HPDE6-E6E7 (cell line): ENCODE measurements at regions not wholly inside any gene's neighbourhood (a gene's known extent, or its start where the extent isn't known, plus 50 kb on each side); places are given as distances from the start of the nearest gene placed in this dataset.
A peak's percentile ranks its signal among the peaks of the same experiment; 100 is the strongest.

Source experiments
- DNase-seq: peaks from one replicate; pipeline ENCODE4 v3.0.0; 2011; ENCODE audit warnings: missing footprints; ENCODE audit errors: extremely low spot score

- no peak for DNase-seq
Measured at GRCh38 chr7:115132096-115132495, 210.2 kb downstream of the MDFIC start.

- DNase-seq: no peak
Measured at GRCh38 chr7:115128154-115128553, 206.3 kb downstream of the MDFIC start.

GRCh38 chr7:115127399-115128021 is 205.6 kb downstream of the MDFIC start:
- DNase-seq: no peak

DNA sequence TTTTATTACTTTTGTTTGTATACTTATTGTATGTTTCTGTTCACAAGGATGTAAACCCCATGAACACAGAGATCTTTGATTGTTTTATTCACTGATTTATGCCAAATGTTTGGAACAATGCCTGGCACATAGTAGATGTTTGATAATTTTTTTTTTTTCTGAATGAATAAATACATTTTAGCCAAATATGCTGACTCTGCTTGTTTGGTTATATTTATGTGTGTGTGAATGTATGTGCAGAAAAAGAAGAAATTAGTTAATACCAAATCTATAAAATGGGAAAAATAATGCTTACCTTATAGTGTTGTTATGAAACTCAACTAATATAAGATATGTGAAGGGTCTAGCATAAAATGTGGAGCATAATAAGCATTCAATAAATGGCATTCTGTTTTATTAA is 203.9 kb downstream of the MDFIC start:
- no peak for DNase-seq

DNA sequence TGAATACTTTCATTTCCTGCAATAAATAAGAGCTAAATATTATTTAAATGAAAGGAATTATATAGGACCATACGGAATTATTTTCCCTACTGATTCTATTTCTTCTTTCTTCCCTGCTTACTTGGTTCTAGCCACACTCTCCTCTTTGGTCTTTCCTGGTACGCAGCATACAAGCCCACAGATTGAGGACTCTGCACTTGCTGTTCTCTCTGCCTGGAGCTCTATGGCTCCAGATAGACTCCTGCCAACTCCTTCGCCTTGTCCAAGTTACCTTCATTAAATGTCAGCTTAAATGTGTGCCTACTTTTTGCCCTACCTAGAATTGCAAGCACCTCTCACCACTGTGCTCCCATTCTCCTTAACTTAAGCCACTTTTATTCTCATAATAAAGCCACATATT is 203.4 kb downstream of the MDFIC start:
- no peak for DNase-seq

DNA sequence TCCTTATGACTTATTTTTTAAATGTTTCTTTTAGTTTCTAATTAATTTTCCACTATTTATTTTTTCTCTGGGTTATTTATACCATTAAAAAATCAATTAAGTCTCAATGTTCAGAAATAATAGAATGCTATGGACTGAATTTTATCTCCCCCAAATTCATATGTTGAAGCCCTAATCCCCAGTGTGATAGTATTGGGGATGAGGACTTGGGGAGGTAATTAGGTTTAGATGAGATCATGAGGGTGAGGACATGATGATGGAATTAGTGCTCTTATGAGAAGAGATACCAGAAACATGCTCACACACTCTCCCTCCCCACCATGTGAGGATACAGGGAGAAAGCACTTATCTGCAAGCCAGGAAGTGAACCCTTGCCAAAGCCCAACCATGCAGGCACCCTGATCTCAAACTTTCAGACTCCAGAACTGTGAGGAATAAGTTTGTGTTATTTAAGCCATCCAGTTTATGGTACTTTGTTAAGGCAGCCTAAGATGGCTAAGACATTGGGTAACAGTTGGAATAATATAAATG is 202.6 kb downstream of the MDFIC start:
- no peak for DNase-seq

DNA sequence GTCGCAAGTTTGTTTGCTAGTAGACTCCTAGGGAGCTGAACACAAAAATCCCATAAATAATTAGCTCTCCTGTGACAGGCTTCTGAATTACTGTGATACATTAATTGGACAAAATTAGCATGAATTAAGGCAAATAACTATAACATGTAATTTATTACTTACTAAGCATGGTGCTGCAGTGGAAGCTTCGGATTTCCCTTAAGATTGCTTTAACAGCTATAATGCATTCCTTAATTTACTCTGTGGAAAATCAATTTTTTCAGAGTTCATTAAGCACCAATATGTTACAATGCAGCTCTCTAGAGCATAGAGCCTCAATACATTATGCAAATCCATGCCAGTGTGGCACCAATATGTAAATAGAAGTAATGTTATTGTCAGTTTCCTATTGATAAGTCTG is 201.5 kb downstream of the MDFIC start:
- DNase-seq: no peak

DNA sequence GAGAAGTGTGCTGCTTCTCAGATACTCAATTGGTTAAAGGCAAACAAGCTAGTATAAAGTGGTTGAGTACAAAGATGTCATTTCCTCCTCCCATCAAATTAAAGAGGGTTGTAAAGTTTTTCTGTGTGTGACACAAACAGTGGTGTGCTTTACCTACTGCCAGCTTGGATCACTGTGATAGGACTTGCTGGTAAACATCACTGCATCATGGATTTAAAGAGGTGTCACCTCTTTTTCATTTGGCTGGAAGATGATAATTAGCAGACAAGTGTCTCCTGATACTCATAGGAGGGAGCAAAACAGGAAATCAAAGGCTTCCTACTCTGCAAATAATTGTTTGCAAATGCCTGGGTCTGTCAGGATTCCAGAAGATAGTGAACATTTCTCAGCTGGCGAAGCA is 200.5 kb downstream of the MDFIC start:
- DNase-seq: no peak

GRCh38 chr7:115117748-115118147 is 195.9 kb downstream of the MDFIC start:
- DNase-seq: no peak

DNA sequence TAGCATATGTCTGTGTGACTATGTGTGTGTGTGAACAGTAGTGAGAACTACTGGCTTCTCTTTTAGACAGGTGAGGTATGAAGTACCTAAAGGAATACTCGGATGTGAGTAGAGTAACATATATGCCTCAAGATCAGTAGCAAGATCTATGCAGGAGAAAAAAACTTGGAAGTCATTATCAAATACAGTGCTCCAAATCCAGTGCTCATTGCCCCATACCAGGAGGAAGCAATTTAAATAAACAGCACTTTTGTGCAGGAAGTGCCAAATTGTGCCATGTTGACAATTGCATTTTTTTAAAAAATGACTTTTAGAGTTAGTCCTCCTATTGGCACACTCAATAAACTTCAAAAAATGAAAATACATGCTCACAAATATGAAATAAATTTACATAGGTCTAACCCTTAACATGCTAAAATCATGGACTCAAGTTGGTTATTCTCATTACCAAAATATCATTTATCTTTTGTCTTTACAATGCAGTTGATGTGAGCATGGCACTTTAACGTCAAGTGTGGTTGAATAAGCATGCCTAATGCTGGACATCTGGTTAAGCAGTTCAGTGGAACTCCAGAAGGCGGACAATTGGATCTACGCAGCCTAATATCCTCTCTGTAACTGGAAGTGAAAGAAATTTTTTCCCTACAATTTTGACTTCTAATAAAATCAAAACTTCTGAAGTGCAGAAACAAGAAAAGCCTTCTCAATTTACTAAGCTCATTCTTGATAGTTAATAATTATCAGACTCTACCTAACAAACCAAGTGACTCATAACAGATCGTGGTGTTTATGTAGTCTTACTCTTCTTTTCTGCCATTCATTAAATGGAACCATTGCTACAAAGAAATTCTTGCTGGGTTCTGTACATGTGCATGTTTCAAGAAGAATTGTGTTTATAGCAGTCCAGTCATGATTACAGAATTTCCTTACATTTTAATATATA is 195.2 kb downstream of the MDFIC start:
- DNase-seq: no peak

GRCh38 chr7:115113776-115114175 is 191.9 kb downstream of the MDFIC start:
- DNase-seq: no peak

DNA sequence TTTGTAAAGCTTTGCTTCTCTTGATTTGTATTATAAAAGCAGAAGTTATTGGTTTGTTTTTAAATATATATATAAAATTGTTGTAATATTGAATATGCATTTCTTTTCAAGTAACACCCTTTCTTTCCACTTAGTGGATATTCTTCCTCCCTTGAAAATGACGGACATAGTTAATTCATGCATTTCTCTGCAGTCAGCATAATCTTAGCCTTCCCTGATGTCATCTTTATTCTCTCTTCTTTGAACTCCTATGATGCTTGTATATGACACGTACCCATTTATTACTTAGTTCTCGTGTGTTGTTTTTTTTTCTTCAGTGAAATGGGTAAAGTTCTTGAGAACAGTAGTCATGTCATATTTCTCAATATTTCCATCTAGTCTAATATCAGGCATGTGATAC is 191.2 kb downstream of the MDFIC start:
- DNase-seq: no peak

- DNase-seq: no peak
Measured at GRCh38 chr7:115110523-115110922, 188.6 kb downstream of the MDFIC start.

GRCh38 chr7:115106316-115106715 is 184.4 kb downstream of the MDFIC start:
- DNase-seq: no peak

- DNase-seq: no peak
Measured at GRCh38 chr7:115102738-115103137, 180.8 kb downstream of the MDFIC start.

GRCh38 chr7:115101199-115101598 is 179.3 kb downstream of the MDFIC start:
- no peak for DNase-seq

DNA sequence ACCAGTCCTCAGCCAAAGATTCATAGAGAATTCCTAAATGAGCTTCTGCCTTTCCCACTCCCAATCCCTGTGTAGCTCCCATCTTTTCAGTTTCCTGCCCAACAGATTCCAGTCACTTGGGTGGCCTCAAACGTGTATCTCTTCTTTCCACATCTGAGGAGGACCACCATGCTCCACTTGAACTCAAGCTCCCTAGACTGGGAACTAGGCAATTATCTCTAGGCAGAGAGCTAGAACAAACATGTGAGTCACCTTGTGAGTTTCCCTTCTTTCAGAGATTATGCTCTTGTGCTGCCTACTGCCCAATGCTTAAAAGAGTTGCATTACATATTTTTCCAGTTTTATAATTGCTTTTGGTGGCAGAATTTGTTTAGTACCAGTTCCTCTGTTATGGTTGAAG is 178.0 kb downstream of the MDFIC start:
- peak; percentile 43 for DNase-seq

DNA sequence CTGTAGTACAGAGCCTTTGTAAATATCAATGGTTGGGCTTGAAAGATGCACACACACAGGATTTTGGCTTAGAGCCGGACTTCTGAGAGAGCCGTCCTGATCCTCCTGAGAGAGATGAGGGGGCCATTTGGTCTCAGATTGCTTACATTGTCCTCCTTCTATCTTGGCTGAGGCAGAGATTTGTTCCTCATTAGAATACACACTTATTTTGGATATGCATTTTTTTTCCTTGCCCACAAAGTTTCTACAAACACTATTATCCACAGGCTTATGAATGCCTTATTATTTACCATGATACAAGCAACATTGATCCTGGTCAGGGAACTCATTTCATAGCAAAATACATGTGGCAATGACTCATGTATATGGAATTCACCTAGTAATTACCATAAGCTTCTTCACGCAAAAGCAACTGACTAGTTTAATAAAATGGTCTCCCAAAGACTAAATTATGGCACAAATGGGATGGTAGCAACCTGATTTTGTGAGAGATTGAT is 175.3 kb downstream of the MDFIC start:
- peak; percentile 15 for DNase-seq

DNA sequence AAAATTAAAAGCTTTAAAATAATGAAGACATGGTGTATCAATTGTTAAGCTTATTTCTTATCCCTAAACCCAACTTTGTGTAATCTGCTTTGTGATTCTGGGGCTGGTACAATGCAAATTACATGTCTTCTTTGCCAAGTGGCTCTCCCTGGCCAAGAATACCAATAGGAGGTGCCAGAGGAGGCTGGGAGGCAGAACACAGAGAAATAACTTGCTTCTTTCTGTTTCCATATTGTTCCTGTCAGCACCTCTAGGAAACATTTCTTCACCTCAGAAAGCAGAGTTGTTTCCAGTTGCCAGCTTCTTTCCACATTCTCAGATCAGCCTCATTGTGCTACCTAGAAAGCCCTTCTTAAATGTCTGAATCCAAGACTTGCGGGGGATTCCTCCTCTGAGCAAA is 174.4 kb downstream of the MDFIC start:
- DNase-seq: no peak

- DNase-seq: no peak
Measured at GRCh38 chr7:115094163-115094562, 172.3 kb downstream of the MDFIC start.

DNA sequence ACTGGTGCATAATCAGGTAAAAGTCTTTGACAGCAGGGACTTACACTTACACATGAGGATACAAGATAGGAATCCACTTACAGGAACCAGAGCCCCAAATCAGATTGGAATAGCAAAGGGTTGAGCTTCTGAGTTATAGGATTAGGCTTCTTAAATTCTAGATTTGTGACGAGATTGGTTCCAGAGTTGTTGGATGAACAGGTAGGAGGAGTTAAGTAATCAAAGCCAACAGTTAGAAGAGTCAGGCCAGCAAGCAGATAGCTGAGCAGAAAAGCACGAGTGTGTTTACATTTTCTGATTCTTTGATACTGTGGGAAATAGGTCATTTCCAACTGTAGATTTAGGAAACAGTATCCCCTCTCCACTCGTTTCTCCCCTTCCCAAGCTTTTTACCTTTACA is 167.0 kb downstream of the MDFIC start:
- DNase-seq: no peak

GRCh38 chr7:115087437-115087836 is 165.5 kb downstream of the MDFIC start:
- DNase-seq: no peak
